ENCODE measurements at regions not wholly inside any gene's neighbourhood (a gene's known extent, or its start where the extent isn't known, plus 50 kb on each side); places are given as distances from the start of the nearest gene placed in this dataset.

DNA sequence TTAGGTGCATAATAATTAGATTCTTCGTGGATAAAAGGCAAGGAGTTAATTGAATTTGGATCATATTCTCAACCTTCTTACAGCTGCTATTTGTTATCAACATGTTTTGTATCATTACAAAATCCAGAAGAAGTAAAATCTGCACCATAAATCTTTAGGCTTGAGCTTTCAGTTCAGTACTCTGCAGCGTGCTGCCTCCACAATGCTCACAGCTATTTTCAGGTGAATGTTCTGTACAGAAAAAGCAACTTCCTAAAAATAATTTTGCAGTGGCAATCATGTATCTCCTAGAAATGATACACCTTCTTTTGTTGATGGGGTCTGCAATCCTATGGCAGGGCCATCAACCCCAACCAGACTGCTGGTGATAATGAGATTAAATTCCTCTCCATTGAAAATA, 220.9 kb upstream of the CTNNB1 start:
- H3K4me1 ChIP-seq: no peaks in the 10 kb centered on the region
- 70 to 73% methylated on average over 2 of the region's 2 CpGs for WGBS, 2 donors
- TF ChIP-seq, protein P1, sequence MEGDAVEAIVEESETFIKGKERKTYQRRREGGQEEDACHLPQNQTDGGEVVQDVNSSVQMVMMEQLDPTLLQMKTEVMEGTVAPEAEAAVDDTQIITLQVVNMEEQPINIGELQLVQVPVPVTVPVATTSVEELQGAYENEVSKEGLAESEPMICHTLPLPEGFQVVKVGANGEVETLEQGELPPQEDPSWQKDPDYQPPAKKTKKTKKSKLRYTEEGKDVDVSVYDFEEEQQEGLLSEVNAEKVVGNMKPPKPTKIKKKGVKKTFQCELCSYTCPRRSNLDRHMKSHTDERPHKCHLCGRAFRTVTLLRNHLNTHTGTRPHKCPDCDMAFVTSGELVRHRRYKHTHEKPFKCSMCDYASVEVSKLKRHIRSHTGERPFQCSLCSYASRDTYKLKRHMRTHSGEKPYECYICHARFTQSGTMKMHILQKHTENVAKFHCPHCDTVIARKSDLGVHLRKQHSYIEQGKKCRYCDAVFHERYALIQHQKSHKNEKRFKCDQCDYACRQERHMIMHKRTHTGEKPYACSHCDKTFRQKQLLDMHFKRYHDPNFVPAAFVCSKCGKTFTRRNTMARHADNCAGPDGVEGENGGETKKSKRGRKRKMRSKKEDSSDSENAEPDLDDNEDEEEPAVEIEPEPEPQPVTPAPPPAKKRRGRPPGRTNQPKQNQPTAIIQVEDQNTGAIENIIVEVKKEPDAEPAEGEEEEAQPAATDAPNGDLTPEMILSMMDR (IDR thresholded peaks at IDR 0.05): no peak
- TF ChIP-seq POLR2A (IDR thresholded peaks at IDR 0.05): no peak
- no peak overlapping the region for H3K27ac ChIP-seq
- H3K36me3 ChIP-seq (ENCODE audit: low read depth, missing control alignments): no peaks in the 10 kb centered on the region
- intact Hi-C loops (cut with DNase I; ENCODE audit: low total_unique reads): no loop called here
- H3K9me3 ChIP-seq: no peaks in the 10 kb centered on the region
- no peak overlapping the region for H3K4me3 ChIP-seq
- H3K27me3 ChIP-seq: no peaks in the 10 kb centered on the region
- no peak for DNase-seq

DNA sequence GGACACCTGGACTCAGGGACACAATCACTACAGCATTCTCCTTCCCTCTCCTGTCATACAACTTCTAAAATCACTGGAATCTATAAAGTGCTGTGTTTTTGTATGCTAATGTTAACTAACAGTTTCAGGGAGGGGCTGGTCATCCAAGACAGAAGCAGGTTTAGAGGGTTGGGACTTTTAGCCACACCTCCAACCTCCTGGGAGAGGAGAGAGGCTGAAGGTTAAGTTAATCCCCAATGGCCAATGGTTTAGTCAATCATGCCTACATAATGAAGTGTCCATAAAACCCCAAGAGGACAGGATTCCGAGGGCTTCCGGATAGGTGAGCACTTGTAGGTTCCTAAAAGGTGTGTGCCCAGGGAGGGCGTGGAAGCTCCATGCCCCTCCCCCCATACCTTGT, 219.3 kb upstream of the CTNNB1 start:
- no peaks in the 10 kb centered on the region for H3K27me3 ChIP-seq
- TF ChIP-seq POLR2A (IDR thresholded peaks at IDR 0.05): no peak
- TF ChIP-seq, protein P1 (IDR thresholded peaks at IDR 0.05): no peak
- DNase-seq: no peak
- H3K4me1 ChIP-seq: no peaks in the 10 kb centered on the region
- no peaks in the 10 kb centered on the region for H3K36me3 ChIP-seq (ENCODE audit: low read depth, missing control alignments)
- H3K27ac ChIP-seq: no peak overlapping the region
- no peaks in the 10 kb centered on the region for H3K9me3 ChIP-seq
- no peak overlapping the region for H3K4me3 ChIP-seq
- intact Hi-C loops (cut with DNase I; ENCODE audit: low total_unique reads): no loop called here
- WGBS, 2 donors: 87 to 100% methylated on average over 3 of the region's 3 CpGs

DNA sequence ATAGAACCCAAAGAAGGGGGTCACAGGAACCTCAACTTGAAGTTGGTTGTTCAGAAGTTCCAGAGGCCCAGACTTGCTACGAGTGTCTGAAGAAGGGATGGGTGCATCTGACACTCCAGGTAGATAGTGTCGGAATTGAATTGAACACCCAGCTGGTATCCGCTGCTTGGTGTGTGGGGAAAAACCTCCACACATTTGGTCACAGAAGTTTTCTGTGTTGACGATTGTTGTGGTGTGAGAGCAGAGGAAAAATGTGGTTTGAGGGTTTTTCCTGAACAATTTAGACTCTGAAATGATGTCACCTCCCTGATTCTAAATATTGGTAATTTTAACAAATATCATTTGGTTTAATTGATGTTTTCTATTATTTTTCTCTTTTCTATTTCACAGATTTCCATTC, 218.8 kb upstream of the CTNNB1 start:
- Histone ChIP-seq H3K4me3 (no peak overlapping the region), H3K9me3 (no peaks in the 10 kb centered on the region), H3K27me3 (no peaks in the 10 kb centered on the region), H3K36me3 (ENCODE audit: low read depth, missing control alignments) (no peaks in the 10 kb centered on the region), H3K27ac (no peak overlapping the region), H3K4me1 (no peaks in the 10 kb centered on the region)
- TF ChIP-seq POLR2A (IDR thresholded peaks at IDR 0.05): no peak
- TF ChIP-seq, protein P1 (IDR thresholded peaks at IDR 0.05): no peak
- WGBS, 2 donors: 90 to 97% methylated on average over 4 of the region's 4 CpGs
- DNase-seq: no peak
- intact Hi-C loops (cut with DNase I; ENCODE audit: low total_unique reads): no loop called here

DNA sequence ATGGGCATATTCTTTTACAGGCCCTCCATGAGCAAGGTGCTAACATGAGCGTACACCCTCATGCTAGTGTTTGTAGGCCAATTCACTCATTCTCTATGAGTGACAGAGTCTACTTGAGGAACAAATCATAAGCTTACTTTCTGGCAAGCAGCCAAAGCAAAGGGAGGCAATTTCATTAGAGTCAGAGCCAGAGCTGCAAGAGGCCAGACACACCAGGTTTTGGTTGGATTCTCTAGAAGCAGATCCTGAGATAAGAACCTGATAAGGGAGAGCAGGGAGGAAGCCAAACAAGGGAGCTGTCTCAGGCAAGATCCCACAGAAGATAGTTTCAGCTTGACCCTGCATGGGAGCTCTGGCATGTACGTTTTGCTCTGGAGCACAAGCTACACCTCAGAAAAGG, 214.1 kb upstream of the CTNNB1 start:
- no peaks in the 10 kb centered on the region for H3K27me3 ChIP-seq
- no peaks in the 10 kb centered on the region for H3K4me1 ChIP-seq
- no peak for DNase-seq
- no peaks in the 10 kb centered on the region for H3K9me3 ChIP-seq
- intact Hi-C loops (cut with DNase I; ENCODE audit: low total_unique reads): no loop called here
- H3K4me3 ChIP-seq: no peak overlapping the region
- H3K36me3 ChIP-seq (ENCODE audit: low read depth, missing control alignments): no peaks in the 10 kb centered on the region
- TF ChIP-seq, protein P1 (IDR thresholded peaks at IDR 0.05): no peak
- no peak for TF ChIP-seq POLR2A (IDR thresholded peaks at IDR 0.05)
- WGBS, 2 donors: 83 to 89% methylated on average over 2 of the region's 2 CpGs
- H3K27ac ChIP-seq: no peak overlapping the region

DNA sequence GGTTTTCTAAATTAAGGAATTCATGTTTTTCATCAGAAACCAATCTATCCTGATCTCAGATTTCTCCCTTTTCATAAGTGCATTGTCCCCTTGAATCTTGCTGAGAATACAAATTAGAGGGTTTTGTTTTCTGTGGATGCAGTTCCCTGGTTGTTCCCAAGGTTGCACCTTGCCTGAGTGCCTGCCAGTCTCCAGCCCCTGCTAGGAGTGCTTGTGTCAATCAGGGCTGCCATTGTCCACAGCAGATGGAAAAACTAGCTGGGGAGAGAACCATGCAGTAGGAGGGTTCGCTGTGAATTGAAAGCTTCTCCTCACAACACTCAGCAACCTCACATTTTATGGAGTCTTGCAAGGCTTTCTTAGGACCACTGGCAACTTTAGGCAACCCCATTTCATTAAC, 210.8 kb upstream of the CTNNB1 start:
- Histone ChIP-seq H3K4me1 (no peaks in the 10 kb centered on the region), H3K27me3 (no peaks in the 10 kb centered on the region), H3K36me3 (ENCODE audit: low read depth, missing control alignments) (no peaks in the 10 kb centered on the region), H3K4me3 (no peak overlapping the region), H3K27ac (no peak overlapping the region), H3K9me3 (no peaks in the 10 kb centered on the region)
- intact Hi-C loops (cut with DNase I; ENCODE audit: low total_unique reads): no loop called here
- WGBS, 2 donors: 94 to 100% methylated on average over 1 of the region's 1 CpG
- no peak for DNase-seq
- no peak for TF ChIP-seq POLR2A (IDR thresholded peaks at IDR 0.05)
- TF ChIP-seq, protein P1 (IDR thresholded peaks at IDR 0.05): no peak

Data from testis (tissue), 2 donors.